ENCODE measurements at regions not wholly inside any gene's neighbourhood (a gene's known extent, or its start where the extent isn't known, plus 50 kb on each side); places are given as distances from the start of the nearest gene placed in this dataset.

- Histone ChIP-seq H3K27ac (no peak overlapping the region), H3K36me3 (no peaks in the 10 kb centered on the region), H3K4me3 (no peak overlapping the region), H3K27me3 (peaks cover 0 to 5% (median 0%) of the 10 kb centered on the region in 7 donors), H3K9me3 (no peaks in the 10 kb centered on the region), H3K4me1 (peaks cover 0 to 8% (median 0%) of the 10 kb centered on the region in 9 donors)
- TF ChIP-seq CTCF (IDR thresholded peaks at IDR 0.05): no peak
- DNase-seq: no peak
- no peak for ATAC-seq
- intact Hi-C loops (cut with DNase I): no loop called here
- WGBS, 2 donors: 88 to 89% methylated on average over 6 of the region's 6 CpGs
Measured at GRCh38 chr9:27675354-27675753, 102.1 kb upstream of the C9orf72 start.

- TF ChIP-seq CTCF (IDR thresholded peaks at IDR 0.05): no peak
Measured at GRCh38 chr9:27676827-27677226, 103.5 kb upstream of the C9orf72 start.

GRCh38 chr9:27679338-27679737, 106.1 kb upstream of the C9orf72 start:
- no peaks in the 10 kb centered on the region for H3K4me1 ChIP-seq
- 81 to 88% methylated on average over 2 of the region's 2 CpGs for WGBS, 2 donors

More at GRCh38 chr9:27676827-27677226, 103.5 kb upstream of the C9orf72 start:
- H3K9me3 ChIP-seq: no peaks in the 10 kb centered on the region
- ATAC-seq: no peak
- no peak overlapping the region for H3K4me3 ChIP-seq
- peaks cover 0 to 5% (median 0%) of the 10 kb centered on the region in 7 donors for H3K27me3 ChIP-seq
- DNase-seq: no peak
- WGBS, 2 donors: 86% methylated on average over 2 of the region's 2 CpGs
- intact Hi-C loops (cut with DNase I): no loop called here
- H3K4me1 ChIP-seq: peaks cover 0 to 8% (median 0%) of the 10 kb centered on the region in 9 donors
- H3K36me3 ChIP-seq: no peaks in the 10 kb centered on the region
- H3K27ac ChIP-seq: no peak overlapping the region

GRCh38 chr9:27683181-27683580, 109.9 kb upstream of the C9orf72 start:
- no peak for TF ChIP-seq CTCF (IDR thresholded peaks at IDR 0.05)
- no peaks in the 10 kb centered on the region for H3K27me3 ChIP-seq
- H3K4me1 ChIP-seq: no peaks in the 10 kb centered on the region
- H3K27ac ChIP-seq: no peak overlapping the region
- ATAC-seq: no peak
- intact Hi-C loops (cut with DNase I): no loop called here
- DNase-seq: no peak
- no peak overlapping the region for H3K4me3 ChIP-seq
- 82 to 84% methylated on average over 7 of the region's 7 CpGs for WGBS, 2 donors
- H3K9me3 ChIP-seq: peaks cover 0 to 2% (median 0%) of the 10 kb centered on the region in 11 donors
- H3K36me3 ChIP-seq: no peaks in the 10 kb centered on the region

More at GRCh38 chr9:27679338-27679737, 106.1 kb upstream of the C9orf72 start:
- Histone ChIP-seq H3K9me3 (no peaks in the 10 kb centered on the region), H3K4me3 (no peak overlapping the region), H3K36me3 (no peaks in the 10 kb centered on the region), H3K27ac (no peak overlapping the region), H3K27me3 (peaks cover 0 to 5% (median 0%) of the 10 kb centered on the region in 7 donors)
- no peak for TF ChIP-seq CTCF (IDR thresholded peaks at IDR 0.05)
- ATAC-seq (no peak), DNase-seq (no peak)
- intact Hi-C loops (cut with DNase I): no loop called here
